ENCODE measurements at regions not wholly inside any gene's neighbourhood (a gene's known extent, or its start where the extent isn't known, plus 50 kb on each side); places are given as distances from the start of the nearest gene placed in this dataset.
A peak's percentile ranks its signal among the peaks of the same experiment; 100 is the strongest.

- H4K20me1 ChIP-seq (replicated peaks; ENCODE audit: control insufficient read depth, insufficient read depth, low read length), result no peaks in the 10 kb centered on the region
- H3K27ac ChIP-seq (ENCODE audit: extremely low read depth, low read depth, low read length), result no peak overlapping the region
- no peak for FAIRE-seq
- no peak overlapping the region for H3K4me3 ChIP-seq
- no peak for ATAC-seq
- no peaks in the 10 kb centered on the region for H3K9me1 ChIP-seq (ENCODE audit: control insufficient read depth, insufficient read depth, low read length)
- H3K9me3 ChIP-seq (replicated peaks; ENCODE audit: control insufficient read depth, insufficient read depth, low read depth, low read length), result no peaks in the 10 kb centered on the region
- 3% methylated on average over 4 of the region's 4 CpGs for WGBS (ENCODE audit: insufficient coverage, low coverage, missing lambda C conversion rate)
- no peak overlapping the region for H3K9ac ChIP-seq (ENCODE audit: insufficient read depth in 1 of 2, low read depth in 2 of 2, low read length in 2 of 2)
- H3K4me2 ChIP-seq (ENCODE audit: insufficient read depth, low read length), result no peak overlapping the region
- intact Hi-C loops (cut with micrococcal nuclease) (no loop called here), in situ Hi-C loops (cut with MboI) (no loop called here)
- no peak for DNase-seq (ENCODE audit: extremely low read depth in 1 of 4, low spot score in 3 of 4)
- H3K27me3 ChIP-seq (ENCODE audit: control insufficient read depth in 2 of 2, insufficient read depth in 2 of 2, low read length in 2 of 2), result no peaks in the 10 kb centered on the region
- H3K4me1 ChIP-seq (replicated peaks in 1 of 2; ENCODE audit: control insufficient read depth in 2 of 2, insufficient read depth in 2 of 2, low read length in 2 of 2), result no peaks in the 10 kb centered on the region
- POLR2A ChIA-PET, result no interaction called here
- TF ChIP-seq CEBPB (tag; IDR thresholded peaks at IDR 0.05) (peak; percentile 89), NCOR1 (IDR thresholded peaks at IDR 0.05) (no peak), CEBPG (CRISPR knock-in tag; IDR thresholded peaks at IDR 0.05) (no peak), CEBPG (tag; conservative IDR thresholded peaks at IDR 0.05 in 1 of 2, IDR thresholded peaks at IDR 0.05 in 1 of 2) (peak; percentile 49 to 95; a peak in 2 of 4 replicates)
- H2AFZ ChIP-seq (ENCODE audit: low read depth, low read length), result no peak overlapping the region
- BruUV-seq (replicated peaks), result no TSS peak
- no peaks in the 10 kb centered on the region for H3K79me2 ChIP-seq (ENCODE audit: control insufficient read depth, insufficient read depth, low read length)
- CTCF ChIA-PET (ENCODE audit: low intra/inter-chr PET ratio), result no interaction called here
- no peaks in the 10 kb centered on the region for H3K36me3 ChIP-seq (ENCODE audit: control insufficient read depth, insufficient read depth, low read length)
Measured at GRCh38 chr2:83221258-83221657, 1237.8 kb downstream of the SUCLG1 start.

DNA sequence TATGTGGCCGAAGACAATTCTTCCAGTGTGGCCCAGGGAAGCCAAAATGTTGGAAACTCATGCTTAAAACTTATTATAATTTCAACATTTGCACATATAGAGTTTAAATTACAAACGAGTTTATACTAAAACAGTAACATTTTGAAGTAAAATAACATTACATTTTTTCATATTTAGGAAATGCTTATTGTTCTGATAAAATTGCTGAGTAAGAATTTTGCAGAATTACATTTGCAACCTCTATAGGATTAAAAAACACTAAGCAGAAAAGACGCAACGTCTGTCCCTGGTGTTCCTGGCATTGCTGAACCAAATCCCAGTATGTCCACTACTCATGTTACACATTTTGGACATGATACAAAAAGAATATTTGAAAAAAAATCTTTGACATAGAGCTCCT lies 1241.2 kb downstream of the SUCLG1 start:
- Histone ChIP-seq H3K9ac (ENCODE audit: insufficient read depth in 1 of 2, low read depth in 2 of 2, low read length in 2 of 2) (no peak overlapping the region), H3K27me3 (ENCODE audit: control insufficient read depth in 2 of 2, insufficient read depth in 2 of 2, low read length in 2 of 2) (no peaks in the 10 kb centered on the region), H3K36me3 (ENCODE audit: control insufficient read depth, insufficient read depth, low read length) (no peaks in the 10 kb centered on the region), H3K9me1 (ENCODE audit: control insufficient read depth, insufficient read depth, low read length) (no peaks in the 10 kb centered on the region), H3K4me3 (no peak overlapping the region), H3K4me2 (ENCODE audit: insufficient read depth, low read length) (no peak overlapping the region), H3K27ac (ENCODE audit: extremely low read depth, low read depth, low read length) (no peak overlapping the region), H4K20me1 (replicated peaks; ENCODE audit: control insufficient read depth, insufficient read depth, low read length) (no peaks in the 10 kb centered on the region), H3K9me3 (replicated peaks; ENCODE audit: control insufficient read depth, insufficient read depth, low read depth, low read length) (no peaks in the 10 kb centered on the region), H2AFZ (ENCODE audit: low read depth, low read length) (no peak overlapping the region), H3K4me1 (replicated peaks in 1 of 2; ENCODE audit: control insufficient read depth in 2 of 2, insufficient read depth in 2 of 2, low read length in 2 of 2) (no peaks in the 10 kb centered on the region), H3K79me2 (ENCODE audit: control insufficient read depth, insufficient read depth, low read length) (no peaks in the 10 kb centered on the region)
- ChIA-PET CTCF (ENCODE audit: low intra/inter-chr PET ratio) (no interaction called here), POLR2A (no interaction called here)
- FAIRE-seq (no peak), ATAC-seq (no peak), DNase-seq (ENCODE audit: extremely low read depth in 1 of 4, low spot score in 3 of 4) (no peak)
- no TSS peak for BruUV-seq (replicated peaks)
- in situ Hi-C loops (cut with MboI) (no loop called here), intact Hi-C loops (cut with micrococcal nuclease) (no loop called here)
- no peak for TF ChIP-seq FOXA1 (IDR thresholded peaks at IDR 0.05; ENCODE audit: borderline replicate concordance)
- TF ChIP-seq ZNF316 (IDR thresholded peaks at IDR 0.05), result peak; percentile 56; the same call in 1 of the 2 replicates
- TF ChIP-seq MAFF (IDR thresholded peaks at IDR 0.05; ENCODE audit: low read length), result peak; percentile 36; the same call in 1 of the 2 replicates
- WGBS (ENCODE audit: insufficient coverage, low coverage, missing lambda C conversion rate), result 0% methylated on average over 4 of the region's 4 CpGs
